Vagina (tissue), 2 donors: ENCODE measurements at regions not wholly inside any gene's neighbourhood (a gene's known extent, or its start where the extent isn't known, plus 50 kb on each side); places are given as distances from the start of the nearest gene placed in this dataset.

Experiments used
- DNase-seq, 2 donors: peaks; one replicate each; pipeline ENCODE4 v3.0.0-alpha.2; 2017; ENCODE audit errors: extremely low spot score in 2 of 2
- H3K27ac ChIP-seq: fragments of 200-600 bp; sonication (generic); one replicate; pipeline ENCODE4 v1.5.1; 2019
- H3K27me3 ChIP-seq: fragments of 200-600 bp; sonication (generic); one replicate; pipeline ENCODE4 v1.5.1; 2019
- H3K36me3 ChIP-seq, 2 donors: fragments of 200-600 bp; sonication (generic); one replicate each; pipeline ENCODE4 v1.5.1; 2017 to 2019
- H3K4me1 ChIP-seq: fragments of 200-600 bp; sonication (generic); one replicate; pipeline ENCODE4 v1.5.1; 2019
- H3K4me3 ChIP-seq, 2 donors: fragments of 200-600 bp; sonication (generic); 1 replicate in 1 of 2; 2 replicates in 1 of 2; pipeline ENCODE4 v1.5.1; 2016 to 2019
- H3K9me3 ChIP-seq: fragments of 200-600 bp; sonication (generic); one replicate; pipeline ENCODE4 v1.5.1; 2019
- POLR2A ChIP-seq, 2 donors: fragments of 450-650 bp; IDR thresholded peaks; one replicate each; pipeline ENCODE4 v1.6.1; 2017; ENCODE audit warnings: antibody characterized with exemption in 2 of 2, mild to moderate bottlenecking in 2 of 2, moderate library complexity in 2 of 2
- POLR2AphosphoS5 ChIP-seq, 2 donors: sonication (generic); formaldehyde crosslinking; IDR thresholded peaks; one replicate each; pipeline ENCODE4 v1.9.0; 2017; ENCODE audit warnings: antibody characterized with exemption in 2 of 2, mild to moderate bottlenecking in 2 of 2, low read depth in 1 of 2; ENCODE audit not compliant: insufficient read depth in 1 of 2
- intact Hi-C: fragments of 100-400 bp; cut with DNase I; formaldehyde crosslinking; loops from one replicate; pipeline ENCODE4 v1.15.1; 2023
- TF ChIP-seq, protein P1 (sequence below), 3 experiments: fragments of 450-650 bp in 2 of 3; fragments of 200-600 bp in 1 of 3; sonication (generic) in 1 of 3; IDR thresholded peaks; one replicate each; pipeline ENCODE4 v1.5.1; 2017 to 2019; ENCODE audit warnings: antibody characterized with exemption in 3 of 3, mild to moderate bottlenecking in 2 of 3, moderate library complexity in 2 of 3

DNA sequence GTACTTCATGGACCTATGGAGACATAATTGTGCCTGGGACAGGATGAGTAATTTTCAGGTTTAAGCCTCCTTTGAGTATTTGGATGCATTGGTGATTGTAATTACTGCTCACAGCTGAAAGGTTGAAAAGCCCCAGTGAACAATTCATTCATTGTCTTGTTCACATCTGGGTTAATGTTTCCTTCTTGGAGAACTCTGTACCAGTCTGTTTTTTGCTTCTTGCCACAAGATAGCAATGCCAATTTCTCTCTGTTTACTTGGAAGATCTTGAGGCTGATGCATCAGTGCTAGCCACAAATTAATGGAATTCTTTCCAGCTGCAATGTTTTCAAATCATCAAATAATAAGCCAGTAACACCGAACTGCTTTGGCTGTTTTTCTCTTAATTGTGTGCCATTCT, 207.8 kb downstream of the BMP2 start:
- H3K36me3 ChIP-seq, result no peaks in the 10 kb centered on the region
- no peak overlapping the region for H3K27ac ChIP-seq
- TF ChIP-seq, protein P1, sequence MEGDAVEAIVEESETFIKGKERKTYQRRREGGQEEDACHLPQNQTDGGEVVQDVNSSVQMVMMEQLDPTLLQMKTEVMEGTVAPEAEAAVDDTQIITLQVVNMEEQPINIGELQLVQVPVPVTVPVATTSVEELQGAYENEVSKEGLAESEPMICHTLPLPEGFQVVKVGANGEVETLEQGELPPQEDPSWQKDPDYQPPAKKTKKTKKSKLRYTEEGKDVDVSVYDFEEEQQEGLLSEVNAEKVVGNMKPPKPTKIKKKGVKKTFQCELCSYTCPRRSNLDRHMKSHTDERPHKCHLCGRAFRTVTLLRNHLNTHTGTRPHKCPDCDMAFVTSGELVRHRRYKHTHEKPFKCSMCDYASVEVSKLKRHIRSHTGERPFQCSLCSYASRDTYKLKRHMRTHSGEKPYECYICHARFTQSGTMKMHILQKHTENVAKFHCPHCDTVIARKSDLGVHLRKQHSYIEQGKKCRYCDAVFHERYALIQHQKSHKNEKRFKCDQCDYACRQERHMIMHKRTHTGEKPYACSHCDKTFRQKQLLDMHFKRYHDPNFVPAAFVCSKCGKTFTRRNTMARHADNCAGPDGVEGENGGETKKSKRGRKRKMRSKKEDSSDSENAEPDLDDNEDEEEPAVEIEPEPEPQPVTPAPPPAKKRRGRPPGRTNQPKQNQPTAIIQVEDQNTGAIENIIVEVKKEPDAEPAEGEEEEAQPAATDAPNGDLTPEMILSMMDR (IDR thresholded peaks at IDR 0.05), result no peak
- no peak for TF ChIP-seq POLR2A (IDR thresholded peaks at IDR 0.05)
- no peak for TF ChIP-seq POLR2AphosphoS5 (IDR thresholded peaks at IDR 0.05; ENCODE audit: insufficient read depth in 1 of 2, low read depth in 1 of 2)
- intact Hi-C loops, result no loop called here
- no peak overlapping the region for H3K4me3 ChIP-seq
- H3K27me3 ChIP-seq, result no peaks in the 10 kb centered on the region
- no peaks in the 10 kb centered on the region for H3K9me3 ChIP-seq
- no peaks in the 10 kb centered on the region for H3K4me1 ChIP-seq
- DNase-seq, result no peak

DNA sequence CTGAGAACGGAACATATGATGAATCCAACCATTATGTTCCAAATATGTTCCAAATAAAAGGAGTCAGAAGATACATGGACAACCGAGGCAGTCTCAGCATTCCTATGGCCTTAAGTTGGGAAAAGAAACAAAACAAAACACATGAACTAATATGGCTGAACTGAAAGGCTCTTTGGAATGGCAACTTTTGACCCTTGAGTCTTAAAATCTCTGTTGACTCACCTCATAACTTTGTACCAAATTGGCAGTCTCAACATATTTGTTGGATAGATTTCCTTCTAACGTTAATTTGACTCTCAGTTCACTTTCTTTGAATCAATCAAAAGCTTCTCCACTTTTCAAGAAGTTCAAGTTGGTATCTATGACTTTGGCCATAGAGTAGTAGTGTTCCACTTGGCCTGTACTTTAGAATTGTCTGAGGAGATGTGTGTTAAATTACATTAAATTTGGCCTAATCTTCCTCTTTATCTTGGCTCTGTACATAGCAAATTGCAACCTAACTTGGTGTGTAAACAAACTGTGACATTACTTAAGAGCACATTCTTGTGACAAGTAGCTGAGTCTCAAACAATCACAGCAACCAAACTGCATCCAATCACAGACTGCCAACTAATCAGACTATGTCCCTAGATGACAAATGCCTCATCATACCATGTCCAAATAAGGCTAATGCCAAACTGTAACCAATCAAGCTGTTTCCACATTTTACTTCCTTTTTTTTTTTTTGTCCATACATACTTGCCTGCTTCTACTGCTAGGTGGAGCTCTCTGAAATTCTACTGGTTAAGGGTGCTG, 208.8 kb downstream of the BMP2 start:
- intact Hi-C loops, result no loop called here
- Histone ChIP-seq H3K27me3 (no peaks in the 10 kb centered on the region), H3K27ac (no peak overlapping the region), H3K4me3 (no peak overlapping the region), H3K9me3 (no peaks in the 10 kb centered on the region), H3K4me1 (no peaks in the 10 kb centered on the region), H3K36me3 (no peaks in the 10 kb centered on the region)
- no peak for DNase-seq
- TF ChIP-seq, protein P1 (IDR thresholded peaks at IDR 0.05), result no peak

DNA sequence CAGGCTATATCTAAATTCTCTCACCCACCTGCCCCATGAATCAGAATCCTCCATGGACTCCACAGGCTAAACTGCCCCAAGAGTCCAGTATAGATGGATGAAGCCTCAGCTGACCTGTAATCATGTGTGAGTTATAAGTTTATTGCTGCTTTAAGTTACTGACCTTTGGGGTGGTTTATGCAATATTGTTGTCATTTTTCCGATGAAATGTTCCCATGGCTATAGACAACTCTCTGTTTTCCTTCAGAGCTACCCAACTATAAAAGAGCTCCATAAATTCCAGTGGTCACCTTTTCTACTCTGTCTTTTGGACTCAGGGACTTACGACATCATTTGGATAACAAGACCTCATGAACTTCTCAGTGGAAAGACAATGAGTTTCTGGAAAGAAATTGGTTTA, 212.1 kb downstream of the BMP2 start:
- Histone ChIP-seq H3K9me3 (no peaks in the 10 kb centered on the region), H3K36me3 (no peaks in the 10 kb centered on the region), H3K4me1 (no peaks in the 10 kb centered on the region), H3K4me3 (no peak overlapping the region), H3K27ac (no peak overlapping the region), H3K27me3 (no peaks in the 10 kb centered on the region)
- intact Hi-C loops, result no loop called here
- DNase-seq, result no peak
- TF ChIP-seq POLR2A (IDR thresholded peaks at IDR 0.05), result no peak
- TF ChIP-seq, protein P1 (IDR thresholded peaks at IDR 0.05), result no peak
- TF ChIP-seq POLR2AphosphoS5 (IDR thresholded peaks at IDR 0.05; ENCODE audit: insufficient read depth in 1 of 2, low read depth in 1 of 2), result no peak

DNA sequence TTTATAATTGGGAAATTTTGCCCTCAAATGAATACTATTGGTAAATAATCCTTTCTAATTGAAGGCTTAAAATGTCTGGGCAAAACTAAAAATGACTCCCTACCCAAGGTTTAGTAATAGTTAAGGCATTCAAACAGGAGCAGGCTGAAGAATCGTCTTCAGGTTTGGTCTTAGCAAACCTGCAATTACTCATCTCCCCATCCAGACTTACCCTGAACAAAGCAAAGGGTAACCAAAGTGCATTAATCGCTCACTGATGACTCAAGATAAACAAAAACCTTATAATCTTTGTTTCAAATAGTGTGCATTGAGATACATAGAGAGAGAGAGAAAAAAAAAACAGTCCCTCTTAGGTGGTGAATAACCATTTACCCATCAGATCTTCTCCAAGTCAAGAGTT, 225.5 kb downstream of the BMP2 start:
- H3K27ac ChIP-seq, result no peak overlapping the region
- H3K36me3 ChIP-seq, result no peaks in the 10 kb centered on the region
- intact Hi-C loops, result no loop called here
- H3K27me3 ChIP-seq, result no peaks in the 10 kb centered on the region
- TF ChIP-seq POLR2A (IDR thresholded peaks at IDR 0.05) (no peak), POLR2AphosphoS5 (IDR thresholded peaks at IDR 0.05; ENCODE audit: insufficient read depth in 1 of 2, low read depth in 1 of 2) (peak in 1 of 2 donors; percentile 14)
- DNase-seq, result no peak
- H3K9me3 ChIP-seq, result no peaks in the 10 kb centered on the region
- H3K4me3 ChIP-seq, result no peak overlapping the region
- H3K4me1 ChIP-seq, result peaks cover 12% of the 10 kb centered on the region

DNA sequence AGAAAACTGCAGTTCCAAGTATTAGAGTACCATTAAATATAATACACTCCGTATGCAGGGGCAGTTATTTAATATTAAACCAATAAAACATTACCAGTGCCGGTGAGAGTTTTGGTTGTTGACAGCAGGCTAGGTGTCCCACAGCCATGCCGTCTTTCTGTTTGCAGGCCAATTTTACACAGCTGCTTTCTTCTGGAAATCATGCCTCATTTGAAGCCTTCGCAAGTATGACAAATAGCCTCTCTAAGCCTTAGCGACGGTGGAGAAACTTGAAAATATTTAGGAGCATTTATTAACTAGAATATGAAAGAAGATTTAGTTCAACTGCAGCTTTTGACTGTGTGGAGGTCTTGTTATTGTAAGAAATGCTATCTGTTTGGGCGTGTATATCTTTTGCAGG, 226.0 kb downstream of the BMP2 start:
- Histone ChIP-seq H3K4me3 (no peak overlapping the region), H3K36me3 (no peaks in the 10 kb centered on the region), H3K4me1 (peaks cover 12% of the 10 kb centered on the region), H3K27ac (no peak overlapping the region), H3K9me3 (no peaks in the 10 kb centered on the region), H3K27me3 (no peaks in the 10 kb centered on the region)
- DNase-seq, result no peak
- intact Hi-C loops, result no loop called here
- TF ChIP-seq POLR2A (IDR thresholded peaks at IDR 0.05) (no peak), POLR2AphosphoS5 (IDR thresholded peaks at IDR 0.05; ENCODE audit: insufficient read depth in 1 of 2, low read depth in 1 of 2) (no peak)
- TF ChIP-seq, protein P1 (IDR thresholded peaks at IDR 0.05), result no peak
